Activated B cell treated with CpG ODN at 0.5 μM for 24 hours (primary cell): ENCODE measurements at regions not wholly inside any gene's neighbourhood (a gene's known extent, or its start where the extent isn't known, plus 50 kb on each side); places are given as distances from the start of the nearest gene placed in this dataset.

Experiments
- ATAC-seq: fragments of 200-7000 bp; cut with Tn5 transposase; one replicate; pipeline ENCODE4 v1.10.0; 2021; ENCODE audit warnings: low read depth, mild to moderate bottlenecking, moderate library complexity
- CTCF ChIA-PET: fragments of 350-600 bp; sonication (Branson Sonifier 250); formaldehyde crosslinking; loops from one replicate; lab custom pipeline; 2021; ENCODE audit warnings: antibody characterized with exemption; lab: Charles Lee
- POLR2A ChIA-PET: fragments of 350-600 bp; sonication (Branson Sonifier 250); formaldehyde crosslinking; loops from one replicate; lab custom pipeline; 2021; ENCODE audit warnings: antibody characterized with exemption; lab: Charles Lee
- DNase-seq: peaks from one replicate; pipeline ENCODE4 v3.0.0; 2022
- H3K27ac Mint-ChIP-seq: one replicate; pipeline ENCODE4 v1.8.0; 2020; ENCODE audit warnings: mixed read lengths
- H3K27me3 Mint-ChIP-seq: one replicate; pipeline ENCODE4 v1.8.0; 2021; ENCODE audit warnings: mixed read lengths
- H3K36me3 Mint-ChIP-seq: one replicate; pipeline ENCODE4 v1.8.0; 2021; ENCODE audit warnings: low read depth, mixed read lengths
- H3K4me1 Mint-ChIP-seq: one replicate; pipeline ENCODE4 v1.8.0; 2021; ENCODE audit warnings: mixed read lengths
- H3K4me3 Mint-ChIP-seq: one replicate; pipeline ENCODE4 v1.8.0; 2020; ENCODE audit warnings: mild to moderate bottlenecking, mixed read lengths
- H3K9me3 Mint-ChIP-seq: one replicate; pipeline ENCODE4 v1.8.0; 2020; ENCODE audit warnings: mixed read lengths
- intact Hi-C: fragments of 100-400 bp; cut with micrococcal nuclease; formaldehyde crosslinking; loops from one replicate; pipeline ENCODE4 v1.15.1; 2024
- TF ChIP-seq, protein P1 (sequence below): fragments of 200-600 bp; IDR thresholded peaks from one replicate; pipeline ENCODE4 v1.8.0; 2022; ENCODE audit warnings: antibody characterized with exemption, mild to moderate bottlenecking

- Mint-ChIP-seq H3K27ac (no peak overlapping the region), H3K4me3 (no peak overlapping the region), H3K9me3 (no peaks in the 10 kb centered on the region), H3K27me3 (peaks cover 4% of the 10 kb centered on the region), H3K36me3 (no peaks in the 10 kb centered on the region), H3K4me1 (no peaks in the 10 kb centered on the region)
- intact Hi-C loops: no loop called here
- CTCF ChIA-PET: no interaction called here
- DNase-seq (no peak), ATAC-seq (no peak)
- POLR2A ChIA-PET: no interaction called here
- TF ChIP-seq, protein P1, sequence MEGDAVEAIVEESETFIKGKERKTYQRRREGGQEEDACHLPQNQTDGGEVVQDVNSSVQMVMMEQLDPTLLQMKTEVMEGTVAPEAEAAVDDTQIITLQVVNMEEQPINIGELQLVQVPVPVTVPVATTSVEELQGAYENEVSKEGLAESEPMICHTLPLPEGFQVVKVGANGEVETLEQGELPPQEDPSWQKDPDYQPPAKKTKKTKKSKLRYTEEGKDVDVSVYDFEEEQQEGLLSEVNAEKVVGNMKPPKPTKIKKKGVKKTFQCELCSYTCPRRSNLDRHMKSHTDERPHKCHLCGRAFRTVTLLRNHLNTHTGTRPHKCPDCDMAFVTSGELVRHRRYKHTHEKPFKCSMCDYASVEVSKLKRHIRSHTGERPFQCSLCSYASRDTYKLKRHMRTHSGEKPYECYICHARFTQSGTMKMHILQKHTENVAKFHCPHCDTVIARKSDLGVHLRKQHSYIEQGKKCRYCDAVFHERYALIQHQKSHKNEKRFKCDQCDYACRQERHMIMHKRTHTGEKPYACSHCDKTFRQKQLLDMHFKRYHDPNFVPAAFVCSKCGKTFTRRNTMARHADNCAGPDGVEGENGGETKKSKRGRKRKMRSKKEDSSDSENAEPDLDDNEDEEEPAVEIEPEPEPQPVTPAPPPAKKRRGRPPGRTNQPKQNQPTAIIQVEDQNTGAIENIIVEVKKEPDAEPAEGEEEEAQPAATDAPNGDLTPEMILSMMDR: no peak
These were observed 315.3 kb upstream of the HS3ST1 start for GRCh38 chr4:11743976-11744375.

- H3K9me3 Mint-ChIP-seq: no peaks in the 10 kb centered on the region
- no peaks in the 10 kb centered on the region for H3K4me1 Mint-ChIP-seq
- DNase-seq (no peak), ATAC-seq (no peak)
- H3K27me3 Mint-ChIP-seq: peaks cover 6% of the 10 kb centered on the region
- CTCF ChIA-PET: no interaction called here
- TF ChIP-seq, protein P1: no peak
- no peak overlapping the region for H3K27ac Mint-ChIP-seq
- intact Hi-C loops: no loop called here
- POLR2A ChIA-PET: no interaction called here
- no peaks in the 10 kb centered on the region for H3K36me3 Mint-ChIP-seq
- H3K4me3 Mint-ChIP-seq: no peak overlapping the region
These were observed 314.5 kb upstream of the HS3ST1 start for GRCh38 chr4:11743236-11743635.

GRCh38 chr4:11741190-11741652 lies 312.5 kb upstream of the HS3ST1 start:
- CTCF ChIA-PET: no interaction called here
- Mint-ChIP-seq H3K27me3 (peaks cover 6% of the 10 kb centered on the region), H3K27ac (no peak overlapping the region), H3K4me1 (no peaks in the 10 kb centered on the region), H3K36me3 (no peaks in the 10 kb centered on the region), H3K9me3 (no peaks in the 10 kb centered on the region), H3K4me3 (no peak overlapping the region)
- ATAC-seq: no peak
- POLR2A ChIA-PET: no interaction called here
- intact Hi-C loops: no loop called here
- TF ChIP-seq, protein P1: no peak
- no peak for DNase-seq

DNA sequence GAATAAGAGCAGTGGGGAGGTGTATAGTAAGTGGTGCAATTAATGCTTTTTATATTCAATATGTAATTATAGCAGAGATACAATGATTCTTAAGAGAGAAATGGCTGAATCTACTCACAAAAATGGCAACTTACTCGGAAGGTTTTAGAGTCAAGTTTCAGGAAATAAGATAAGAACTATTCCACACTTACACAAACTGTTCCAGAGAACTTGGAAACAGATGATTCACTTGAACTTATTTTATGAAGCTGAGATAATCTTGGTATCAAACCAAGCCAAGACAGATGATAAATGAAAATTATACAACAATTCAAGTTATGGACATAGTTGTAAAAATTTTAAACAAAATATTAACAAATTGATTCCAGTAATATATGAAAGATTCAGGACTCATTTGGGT lies 311.3 kb upstream of the HS3ST1 start:
- H3K27ac Mint-ChIP-seq: no peak overlapping the region
- no peaks in the 10 kb centered on the region for H3K36me3 Mint-ChIP-seq
- no peaks in the 10 kb centered on the region for H3K4me1 Mint-ChIP-seq
- POLR2A ChIA-PET: no interaction called here
- H3K27me3 Mint-ChIP-seq: peaks cover 4% of the 10 kb centered on the region
- H3K9me3 Mint-ChIP-seq: no peaks in the 10 kb centered on the region
- no peak for ATAC-seq
- H3K4me3 Mint-ChIP-seq: no peak overlapping the region
- intact Hi-C loops: no loop called here
- TF ChIP-seq, protein P1: no peak
- no peak for DNase-seq
- CTCF ChIA-PET: no interaction called here

GRCh38 chr4:11736978-11737377 lies 308.3 kb upstream of the HS3ST1 start:
- H3K36me3 Mint-ChIP-seq: no peaks in the 10 kb centered on the region
- H3K9me3 Mint-ChIP-seq: no peaks in the 10 kb centered on the region
- peaks cover 6% of the 10 kb centered on the region for H3K27me3 Mint-ChIP-seq
- H3K4me1 Mint-ChIP-seq: no peaks in the 10 kb centered on the region
- no peak overlapping the region for H3K27ac Mint-ChIP-seq
- ChIA-PET CTCF (no interaction called here), POLR2A (no interaction called here)
- intact Hi-C loops: no loop called here
- H3K4me3 Mint-ChIP-seq: no peak overlapping the region
- no peak for ATAC-seq
- DNase-seq: no peak
- TF ChIP-seq, protein P1: no peak
